ENCODE measurements at regions not wholly inside any gene's neighbourhood (a gene's known extent, or its start where the extent isn't known, plus 50 kb on each side); places are given as distances from the start of the nearest gene placed in this dataset.

- TF ChIP-seq POLR2A (IDR thresholded peaks at IDR 0.05): no peak
- no peak for TF ChIP-seq CTCF (IDR thresholded peaks at IDR 0.05)
Observed at GRCh38 chr2:225771701-225772100, 372.2 kb downstream of the NYAP2 start.
